Cardiac fibroblast (primary cell): ENCODE measurements at regions not wholly inside any gene's neighbourhood (a gene's known extent, or its start where the extent isn't known, plus 50 kb on each side); places are given as distances from the start of the nearest gene placed in this dataset.
A peak's percentile ranks its signal among the peaks of the same experiment; 100 is the strongest.

Experiments
- DNase-seq, 2 donors: peaks; one replicate each; pipeline versions ENCODE4 v3.0.0 to v3.0.0-alpha.2; 2010; ENCODE audit warnings: low read depth in 2 of 2
- H3K4me3 ChIP-seq, 2 donors: replicated peaks in 1 of 2; 1 replicate in 1 of 2; 2 replicates in 1 of 2; pipeline ENCODE4 v1.5.1; 2011; ENCODE audit warnings: low read depth in 2 of 2, low read length in 2 of 2, mild to moderate bottlenecking in 2 of 2, moderate library complexity in 1 of 2
- CTCF ChIP-seq: IDR thresholded peaks from one replicate; pipeline ENCODE4 v1.5.1; 2011; ENCODE audit warnings: low read depth, mild to moderate bottlenecking, low read length, inconsistent platforms

DNA sequence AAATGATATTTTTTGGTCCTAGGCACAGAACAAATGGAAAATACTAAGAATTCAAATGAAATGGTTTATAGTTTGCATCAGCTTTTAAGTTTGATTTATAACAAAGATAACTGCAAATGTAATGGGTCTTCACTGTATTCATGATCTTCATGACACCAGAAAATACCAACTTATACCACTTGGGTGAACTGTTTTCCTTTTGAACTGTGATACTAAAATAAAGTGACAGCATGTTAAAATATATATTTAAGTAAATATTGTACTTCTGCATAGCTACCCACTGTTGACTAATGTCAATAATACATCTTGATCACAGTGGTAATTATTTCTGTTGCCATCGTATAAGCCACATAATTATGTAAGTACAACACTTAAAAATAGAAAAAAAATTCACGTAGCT lies 442.0 kb upstream of the ANKRD30A start:
- TF ChIP-seq CTCF = no peak
- no peak overlapping the region for H3K4me3 ChIP-seq
- no peak for DNase-seq

DNA sequence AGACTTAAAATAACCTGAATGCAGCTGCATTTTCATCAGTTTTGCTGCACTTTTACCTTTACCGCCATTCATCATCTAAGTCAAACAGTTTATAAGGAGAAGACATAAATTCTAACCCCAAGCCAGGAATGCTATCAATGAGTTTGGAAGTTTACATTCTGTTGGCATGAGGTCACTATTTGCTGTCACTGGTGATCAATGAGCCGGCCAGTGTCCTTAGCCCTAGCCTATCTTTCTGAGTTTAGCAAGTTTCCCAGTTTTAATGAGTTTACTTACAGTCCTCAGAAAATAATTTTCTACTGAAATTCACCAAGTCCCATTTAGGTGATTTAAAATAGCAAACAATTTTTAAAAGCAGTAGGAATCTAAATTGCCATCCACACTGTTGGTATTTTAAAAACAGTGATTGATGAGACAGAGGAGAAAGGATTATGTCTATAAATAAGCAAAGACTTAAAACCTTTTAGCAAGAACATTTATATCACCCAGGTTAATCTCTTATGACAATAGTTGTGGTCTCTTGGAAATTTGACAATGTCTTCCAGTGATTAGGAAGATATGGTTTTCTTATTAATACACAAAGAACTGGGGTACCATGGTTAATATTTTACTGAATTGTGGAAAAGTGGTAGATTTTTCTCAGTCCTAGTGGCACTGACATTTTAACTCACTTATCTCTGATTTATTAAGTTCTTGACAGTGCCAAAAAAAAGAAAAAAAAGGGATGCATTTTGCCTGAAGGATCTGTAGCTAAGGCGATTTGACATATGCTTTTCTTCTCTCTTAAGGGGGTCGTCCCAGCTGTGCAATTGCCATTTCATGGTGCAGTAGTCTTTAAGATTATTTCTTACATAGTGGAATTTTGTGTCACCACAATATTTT lies 443.4 kb upstream of the ANKRD30A start:
- no peak for DNase-seq
- no peak for TF ChIP-seq CTCF
- no peak overlapping the region for H3K4me3 ChIP-seq

GRCh38 chr10:36679554-36679953 lies 445.8 kb upstream of the ANKRD30A start:
- TF ChIP-seq CTCF = no peak
- no peak for DNase-seq
- H3K4me3 ChIP-seq = no peak overlapping the region

GRCh38 chr10:36677431-36677768 lies 448.0 kb upstream of the ANKRD30A start:
- no peak for TF ChIP-seq CTCF
- no peak overlapping the region for H3K4me3 ChIP-seq
- DNase-seq = no peak

DNA sequence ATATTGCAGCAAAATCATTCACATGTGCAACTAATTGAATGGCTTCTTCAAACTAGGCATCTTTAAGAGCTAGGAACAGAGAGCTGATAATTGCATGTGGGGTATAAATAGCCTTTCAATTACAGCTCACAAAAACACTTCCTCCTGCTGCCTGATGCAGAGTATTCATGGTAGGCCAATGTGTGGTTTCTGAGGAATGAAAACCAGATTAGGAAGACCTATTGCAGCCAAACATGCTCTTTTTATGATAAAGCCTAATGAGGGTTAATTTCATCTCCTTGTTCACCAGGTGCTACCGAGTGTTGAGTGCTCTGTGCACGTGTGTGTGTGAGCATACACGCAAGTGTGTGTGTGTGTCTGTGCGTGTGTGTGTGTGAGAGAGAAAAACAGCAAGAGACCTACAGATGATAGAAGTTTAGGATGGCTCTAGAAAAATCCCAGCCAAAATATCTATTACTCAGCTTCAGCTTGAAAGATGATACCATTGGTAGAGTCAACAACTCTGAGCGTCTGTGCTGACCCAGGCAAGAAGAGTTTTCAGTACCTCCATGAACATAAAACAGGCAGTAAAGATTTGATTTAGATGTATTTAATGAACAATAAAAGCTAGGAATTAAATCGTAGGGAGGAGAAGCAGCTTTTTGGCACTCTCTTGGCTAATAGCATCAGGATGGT lies 448.5 kb upstream of the ANKRD30A start:
- TF ChIP-seq CTCF = no peak
- DNase-seq = peak; percentile 41 to 45

DNA sequence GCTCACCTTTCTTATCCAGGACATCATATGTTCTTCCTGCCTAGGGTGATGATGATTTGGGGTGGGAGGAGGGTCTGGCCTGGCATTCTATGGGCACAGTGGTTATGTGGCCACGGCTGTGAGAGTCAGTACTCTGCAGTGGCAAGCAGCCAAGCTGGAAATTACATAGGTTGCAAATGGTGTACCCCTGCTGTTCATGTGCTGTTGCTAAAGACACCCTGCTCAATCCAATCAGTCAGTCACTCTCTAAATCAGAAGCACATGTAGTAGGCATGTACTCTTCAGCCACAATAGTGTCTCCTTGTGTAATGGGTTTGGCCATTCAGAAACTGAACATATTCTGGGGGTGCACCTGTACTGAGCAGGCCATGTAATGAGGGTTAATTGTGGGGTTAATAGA lies 449.1 kb upstream of the ANKRD30A start:
- H3K4me3 ChIP-seq = no peak overlapping the region

More for the DNA sequence above, 448.5 kb upstream of the ANKRD30A start:
- H3K4me3 ChIP-seq = no peak overlapping the region

More for the DNA sequence above, 449.1 kb upstream of the ANKRD30A start:
- no peak for TF ChIP-seq CTCF
- DNase-seq = peak in 1 of 2 donors; percentile 5
